Neural cell (in vitro differentiated cells): ENCODE measurements at regions not wholly inside any gene's neighbourhood (a gene's known extent, or its start where the extent isn't known, plus 50 kb on each side); places are given as distances from the start of the nearest gene placed in this dataset.

Source experiments
- H2AFZ ChIP-seq: fragments of 200-600, 300-800 bp; sonication (generic), shearing (Covaris generic); 2 replicates; pipeline ENCODE4 v1.6.0; 2014; ENCODE audit warnings: low read depth, mild to moderate bottlenecking, antibody characterized with exemption, low read length, moderate library complexity
- H3F3A ChIP-seq: fragments of 200-600 bp; shearing (Covaris generic); 2 replicates; pipeline ENCODE4 v1.6.1; 2016; ENCODE audit warnings: mild to moderate bottlenecking, moderate library complexity, mixed read lengths, antibody characterized with exemption, low read length; ENCODE audit not compliant: insufficient read depth, poor library complexity, severe bottlenecking
- H3K27ac ChIP-seq: fragments of 200-600, 300-800 bp; sonication (generic), shearing (Covaris generic); 2 replicates; pipeline ENCODE4 v1.5.1; 2014; ENCODE audit warnings: mild to moderate bottlenecking, low read length, moderate library complexity
- H3K27me3 ChIP-seq: fragments of 300-800, 200-600 bp; sonication (generic), shearing (Covaris generic); 2 replicates; pipeline ENCODE4 v1.6.0; 2014; ENCODE audit warnings: mild to moderate bottlenecking, low read depth, low read length, moderate library complexity; ENCODE audit not compliant: insufficient read depth
- H3K36me3 ChIP-seq: fragments of 300-800, 200-600 bp; sonication (generic), shearing (Covaris generic); 2 replicates; pipeline ENCODE4 v1.5.1; 2014; ENCODE audit warnings: mild to moderate bottlenecking, antibody characterized with exemption, low read length, moderate library complexity; ENCODE audit not compliant: insufficient read depth
- H3K4me2 ChIP-seq: fragments of 300-800, 200-600 bp; sonication (generic), shearing (Covaris generic); 2 replicates; pipeline ENCODE4 v1.6.0; 2014; ENCODE audit warnings: mild to moderate bottlenecking, low read length
- H3K4me3 ChIP-seq: fragments of 300-800, 200-600 bp; sonication (generic), shearing (Covaris generic); 2 replicates; pipeline ENCODE4 v1.5.1; 2014; ENCODE audit warnings: mild to moderate bottlenecking, low read length, moderate library complexity
- H3K79me2 ChIP-seq: fragments of 200-600 bp; shearing (Covaris generic); replicated peaks from 2 replicates; pipeline ENCODE4 v1.6.0; 2014; ENCODE audit warnings: mild to moderate bottlenecking, low read length, moderate library complexity; ENCODE audit not compliant: insufficient read depth
- H3K9ac ChIP-seq: fragments of 300-800, 200-600 bp; sonication (generic), shearing (Covaris generic); 2 replicates; pipeline ENCODE4 v1.6.1; 2016; ENCODE audit warnings: mild to moderate bottlenecking, low read length, mixed read lengths
- H3K9me2 ChIP-seq: fragments of 200-600 bp; shearing (Covaris generic); 2 replicates; pipeline ENCODE4 v1.6.1; 2016; ENCODE audit warnings: mild to moderate bottlenecking, low read length, mixed read lengths; ENCODE audit not compliant: insufficient read depth
- H3K9me3 ChIP-seq: fragments of 200-600, 300-800 bp; sonication (generic), shearing (Covaris generic); 2 replicates; pipeline ENCODE4 v1.6.1; 2016; ENCODE audit warnings: mild to moderate bottlenecking, mixed run types, low read length, moderate library complexity, mixed read lengths
- H4K20me1 ChIP-seq: fragments of 200-600 bp; shearing (Covaris generic); 2 replicates; pipeline ENCODE4 v1.6.1; 2016; ENCODE audit warnings: mild to moderate bottlenecking, mixed run types; ENCODE audit not compliant: insufficient read depth
- EP300 ChIP-seq: fragments of 450-650 bp; conservative IDR thresholded peaks from 2 replicates; pipeline ENCODE4 v1.6.1; 2014; ENCODE audit warnings: antibody characterized with exemption, mild to moderate bottlenecking, moderate library complexity; ENCODE audit not compliant: poor library complexity, severe bottlenecking
- EZH2 ChIP-seq: fragments of 200-600, 300-800 bp; shearing (Covaris generic), sonication (generic); IDR thresholded peaks from 2 replicates; pipeline ENCODE4 v1.6.1; 2014; ENCODE audit warnings: antibody characterized with exemption, low read length, borderline replicate concordance, mild to moderate bottlenecking; ENCODE audit not compliant: insufficient read depth, poor library complexity, severe bottlenecking
- MXI1 ChIP-seq: fragments of 450-650 bp; conservative IDR thresholded peaks from 2 replicates; pipeline ENCODE4 v1.6.1; 2014; ENCODE audit warnings: antibody characterized with exemption, mild to moderate bottlenecking; ENCODE audit not compliant: poor library complexity, severe bottlenecking
- POLR2AphosphoS5 ChIP-seq: IDR thresholded peaks from 2 replicates; pipeline ENCODE4 v1.6.1; 2012
- RAD21 ChIP-seq: fragments of 450-650 bp; conservative IDR thresholded peaks from 2 replicates; pipeline ENCODE4 v1.6.1; 2014; ENCODE audit warnings: antibody characterized with exemption, mild to moderate bottlenecking, moderate library complexity
- SMC3 ChIP-seq: fragments of 450-650 bp; conservative IDR thresholded peaks from 2 replicates; pipeline ENCODE4 v1.6.1; 2014; ENCODE audit warnings: antibody characterized with exemption, mild to moderate bottlenecking, moderate library complexity; ENCODE audit not compliant: poor library complexity
- TAF1 ChIP-seq: IDR thresholded peaks from 2 replicates; pipeline ENCODE4 v1.6.1; 2012; ENCODE audit warnings: low read depth
- TF ChIP-seq, protein P1 (sequence below): fragments of 450-650 bp; IDR thresholded peaks from 2 replicates; pipeline ENCODE4 v1.5.1; 2014; ENCODE audit warnings: antibody characterized with exemption, mild to moderate bottlenecking, moderate library complexity; ENCODE audit not compliant: poor library complexity, severe bottlenecking
- TF ChIP-seq, protein P2 (sequence below): IDR thresholded peaks from 2 replicates; pipeline ENCODE4 v1.6.1; 2012; ENCODE audit warnings: borderline replicate concordance

DNA sequence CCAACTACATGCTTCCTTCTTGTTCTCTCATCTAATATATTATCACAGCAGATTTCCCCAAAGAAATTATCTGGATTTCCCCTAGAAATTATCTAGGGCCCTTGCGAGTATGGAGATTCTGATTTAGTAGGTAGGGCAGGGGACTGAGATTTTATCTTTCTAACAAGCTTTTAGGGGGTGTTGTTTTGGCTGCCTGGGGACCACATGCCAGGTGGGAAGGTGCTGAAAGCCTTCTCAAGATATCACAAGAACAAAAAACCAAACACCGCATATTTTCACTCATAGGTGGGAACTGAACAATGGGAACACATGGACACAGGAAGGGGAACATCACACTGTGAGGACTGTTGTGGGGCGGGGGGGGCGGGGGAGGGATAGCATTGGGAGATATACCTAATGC lies 146.5 kb upstream of the CDH10 start:
- Histone ChIP-seq H3K79me2 (no peaks in the 10 kb centered on the region), H3K4me3 (no peak overlapping the region), H3K9me2 (no peaks in the 10 kb centered on the region), H3K9me3 (no peaks in the 10 kb centered on the region), H3K27me3 (no peaks in the 10 kb centered on the region), H3K36me3 (no peaks in the 10 kb centered on the region), H4K20me1 (no peaks in the 10 kb centered on the region), H3K4me2 (no peak overlapping the region), H3K27ac (no peak overlapping the region), H2AFZ (no peak overlapping the region), H3K9ac (no peak overlapping the region), H3F3A (no peaks in the 10 kb centered on the region)
- TF ChIP-seq TAF1 (no peak), POLR2AphosphoS5 (no peak)
- TF ChIP-seq, protein P1, sequence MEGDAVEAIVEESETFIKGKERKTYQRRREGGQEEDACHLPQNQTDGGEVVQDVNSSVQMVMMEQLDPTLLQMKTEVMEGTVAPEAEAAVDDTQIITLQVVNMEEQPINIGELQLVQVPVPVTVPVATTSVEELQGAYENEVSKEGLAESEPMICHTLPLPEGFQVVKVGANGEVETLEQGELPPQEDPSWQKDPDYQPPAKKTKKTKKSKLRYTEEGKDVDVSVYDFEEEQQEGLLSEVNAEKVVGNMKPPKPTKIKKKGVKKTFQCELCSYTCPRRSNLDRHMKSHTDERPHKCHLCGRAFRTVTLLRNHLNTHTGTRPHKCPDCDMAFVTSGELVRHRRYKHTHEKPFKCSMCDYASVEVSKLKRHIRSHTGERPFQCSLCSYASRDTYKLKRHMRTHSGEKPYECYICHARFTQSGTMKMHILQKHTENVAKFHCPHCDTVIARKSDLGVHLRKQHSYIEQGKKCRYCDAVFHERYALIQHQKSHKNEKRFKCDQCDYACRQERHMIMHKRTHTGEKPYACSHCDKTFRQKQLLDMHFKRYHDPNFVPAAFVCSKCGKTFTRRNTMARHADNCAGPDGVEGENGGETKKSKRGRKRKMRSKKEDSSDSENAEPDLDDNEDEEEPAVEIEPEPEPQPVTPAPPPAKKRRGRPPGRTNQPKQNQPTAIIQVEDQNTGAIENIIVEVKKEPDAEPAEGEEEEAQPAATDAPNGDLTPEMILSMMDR = no peak

DNA sequence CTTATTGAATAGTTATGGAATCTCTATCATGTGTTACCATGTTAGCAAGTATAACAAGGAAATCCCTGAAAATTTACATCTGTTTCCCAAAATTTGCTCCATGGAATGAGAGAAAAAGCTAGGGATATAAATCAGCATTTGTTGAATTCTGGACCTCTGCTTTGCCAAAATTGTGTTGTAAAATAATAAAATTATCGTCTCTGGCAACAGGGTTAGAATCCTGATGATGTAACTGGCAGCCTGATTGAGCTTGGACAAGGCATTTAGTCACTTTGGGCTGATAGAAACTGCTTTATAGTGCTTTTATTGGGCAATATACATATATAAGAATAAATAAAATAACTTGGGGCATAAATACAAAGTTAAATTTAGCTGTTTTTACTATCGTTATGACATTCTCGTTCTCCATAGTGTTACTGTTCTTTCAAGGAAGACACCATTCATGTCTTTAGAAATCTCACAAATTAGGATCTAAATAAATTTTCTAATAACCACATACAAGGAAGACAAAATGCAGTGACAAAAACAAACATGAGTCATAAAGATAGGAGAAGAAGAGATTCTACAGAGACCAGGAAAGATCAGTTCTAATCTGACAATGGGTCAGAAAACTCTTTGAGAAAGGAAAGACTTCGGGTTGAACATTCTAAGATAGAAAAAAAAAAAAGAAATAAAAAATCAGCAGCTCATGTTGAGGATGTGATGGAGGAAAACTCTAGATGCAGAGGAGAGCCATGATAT lies 145.0 kb upstream of the CDH10 start:
- Histone ChIP-seq H3K9me2 (no peaks in the 10 kb centered on the region), H2AFZ (no peak overlapping the region), H3K4me2 (no peak overlapping the region), H3K27me3 (no peaks in the 10 kb centered on the region), H3K79me2 (no peaks in the 10 kb centered on the region), H3K27ac (no peak overlapping the region), H4K20me1 (no peaks in the 10 kb centered on the region), H3K4me3 (no peak overlapping the region), H3K9me3 (no peaks in the 10 kb centered on the region), H3F3A (no peaks in the 10 kb centered on the region), H3K36me3 (no peaks in the 10 kb centered on the region), H3K9ac (no peak overlapping the region)
- TF ChIP-seq SMC3 (no peak), TAF1 (no peak), POLR2AphosphoS5 (no peak), EZH2 (no peak), MXI1 (no peak), EP300 (no peak), RAD21 (no peak)
- TF ChIP-seq, protein P2, sequence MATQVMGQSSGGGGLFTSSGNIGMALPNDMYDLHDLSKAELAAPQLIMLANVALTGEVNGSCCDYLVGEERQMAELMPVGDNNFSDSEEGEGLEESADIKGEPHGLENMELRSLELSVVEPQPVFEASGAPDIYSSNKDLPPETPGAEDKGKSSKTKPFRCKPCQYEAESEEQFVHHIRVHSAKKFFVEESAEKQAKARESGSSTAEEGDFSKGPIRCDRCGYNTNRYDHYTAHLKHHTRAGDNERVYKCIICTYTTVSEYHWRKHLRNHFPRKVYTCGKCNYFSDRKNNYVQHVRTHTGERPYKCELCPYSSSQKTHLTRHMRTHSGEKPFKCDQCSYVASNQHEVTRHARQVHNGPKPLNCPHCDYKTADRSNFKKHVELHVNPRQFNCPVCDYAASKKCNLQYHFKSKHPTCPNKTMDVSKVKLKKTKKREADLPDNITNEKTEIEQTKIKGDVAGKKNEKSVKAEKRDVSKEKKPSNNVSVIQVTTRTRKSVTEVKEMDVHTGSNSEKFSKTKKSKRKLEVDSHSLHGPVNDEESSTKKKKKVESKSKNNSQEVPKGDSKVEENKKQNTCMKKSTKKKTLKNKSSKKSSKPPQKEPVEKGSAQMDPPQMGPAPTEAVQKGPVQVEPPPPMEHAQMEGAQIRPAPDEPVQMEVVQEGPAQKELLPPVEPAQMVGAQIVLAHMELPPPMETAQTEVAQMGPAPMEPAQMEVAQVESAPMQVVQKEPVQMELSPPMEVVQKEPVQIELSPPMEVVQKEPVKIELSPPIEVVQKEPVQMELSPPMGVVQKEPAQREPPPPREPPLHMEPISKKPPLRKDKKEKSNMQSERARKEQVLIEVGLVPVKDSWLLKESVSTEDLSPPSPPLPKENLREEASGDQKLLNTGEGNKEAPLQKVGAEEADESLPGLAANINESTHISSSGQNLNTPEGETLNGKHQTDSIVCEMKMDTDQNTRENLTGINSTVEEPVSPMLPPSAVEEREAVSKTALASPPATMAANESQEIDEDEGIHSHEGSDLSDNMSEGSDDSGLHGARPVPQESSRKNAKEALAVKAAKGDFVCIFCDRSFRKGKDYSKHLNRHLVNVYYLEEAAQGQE = no peak
- TF ChIP-seq, protein P1 = no peak
